RWPE2 (cell line): ENCODE measurements at regions not wholly inside any gene's neighbourhood (a gene's known extent, or its start where the extent isn't known, plus 50 kb on each side); places are given as distances from the start of the nearest gene placed in this dataset.

Experiments
- ATAC-seq: fragments of 200-7000 bp; cut with Tn5 transposase; 3 replicates; pipeline ENCODE4 v1.9.1; 2021; ENCODE audit warnings: low read depth
- DNase-seq: peaks from one replicate; pipeline ENCODE4 v3.0.0-alpha.2; 2020; ENCODE audit warnings: low spot score
- H3K27ac ChIP-seq: fragments of 450-650 bp; 2 replicates; pipeline ENCODE4 v1.5.1; 2017; ENCODE audit warnings: mild to moderate bottlenecking; ENCODE audit not compliant: poor library complexity, severe bottlenecking
- H3K27me3 ChIP-seq: fragments of 250-450 bp; sonication (Bioruptor Pico); 2 replicates; pipeline ENCODE4 v1.5.1; 2021; ENCODE audit warnings: mild to moderate bottlenecking, moderate library complexity; ENCODE audit not compliant: insufficient read depth, poor library complexity, severe bottlenecking
- H3K36me3 ChIP-seq: fragments of 250-450 bp; sonication (Bioruptor Pico); 2 replicates; pipeline ENCODE4 v1.5.1; 2020; ENCODE audit warnings: low read depth, mild to moderate bottlenecking, moderate library complexity
- H3K4me1 ChIP-seq: fragments of 250-450 bp; sonication (Bioruptor Pico); 2 replicates; pipeline ENCODE4 v1.5.1; 2021; ENCODE audit warnings: mild to moderate bottlenecking, moderate library complexity; ENCODE audit not compliant: insufficient read depth, poor library complexity, severe bottlenecking
- H3K4me3 ChIP-seq: fragments of 250-450 bp; sonication (Bioruptor Pico); 2 replicates; pipeline ENCODE4 v1.5.1; 2021; ENCODE audit warnings: mild to moderate bottlenecking, moderate library complexity; ENCODE audit not compliant: severe bottlenecking
- H3K9me3 ChIP-seq: fragments of 250-450 bp; sonication (Bioruptor Pico); 2 replicates; pipeline ENCODE4 v1.5.1; 2021; ENCODE audit warnings: mild to moderate bottlenecking, moderate library complexity; ENCODE audit not compliant: severe bottlenecking
- TF ChIP-seq, protein P1 (sequence below): fragments of 450-650 bp; IDR thresholded peaks from one replicate; pipeline ENCODE4 v1.5.1; 2017; ENCODE audit warnings: mild to moderate bottlenecking, moderate library complexity; ENCODE audit not compliant: poor library complexity, severe bottlenecking

DNA sequence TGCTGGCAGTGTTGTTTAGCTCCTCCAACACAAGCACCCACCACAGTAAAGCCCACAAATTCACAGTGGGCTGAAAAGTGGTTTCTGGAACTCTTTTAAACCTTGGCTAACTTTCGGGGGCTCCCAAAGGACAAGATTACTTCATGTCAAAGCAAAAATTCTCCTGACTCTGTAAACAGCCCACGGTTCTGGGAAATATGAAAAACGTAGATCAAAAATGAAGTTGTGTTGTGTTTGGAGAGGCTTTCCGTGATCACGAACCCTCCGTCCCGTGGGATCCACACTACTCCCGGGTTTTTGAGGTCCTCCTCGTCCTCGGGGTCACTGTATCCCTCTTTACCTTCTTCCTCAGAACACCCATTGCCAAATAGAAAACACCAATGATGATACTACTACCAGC lies 159.0 kb upstream of the RUNX1 start:
- Histone ChIP-seq H3K4me1 (peaks cover 16% of the 10 kb centered on the region), H3K9me3 (no peaks in the 10 kb centered on the region), H3K36me3 (no peaks in the 10 kb centered on the region), H3K27ac (no peak overlapping the region), H3K27me3 (no peaks in the 10 kb centered on the region), H3K4me3 (no peak overlapping the region)
- ATAC-seq (no peak), DNase-seq (no peak)
- TF ChIP-seq, protein P1, sequence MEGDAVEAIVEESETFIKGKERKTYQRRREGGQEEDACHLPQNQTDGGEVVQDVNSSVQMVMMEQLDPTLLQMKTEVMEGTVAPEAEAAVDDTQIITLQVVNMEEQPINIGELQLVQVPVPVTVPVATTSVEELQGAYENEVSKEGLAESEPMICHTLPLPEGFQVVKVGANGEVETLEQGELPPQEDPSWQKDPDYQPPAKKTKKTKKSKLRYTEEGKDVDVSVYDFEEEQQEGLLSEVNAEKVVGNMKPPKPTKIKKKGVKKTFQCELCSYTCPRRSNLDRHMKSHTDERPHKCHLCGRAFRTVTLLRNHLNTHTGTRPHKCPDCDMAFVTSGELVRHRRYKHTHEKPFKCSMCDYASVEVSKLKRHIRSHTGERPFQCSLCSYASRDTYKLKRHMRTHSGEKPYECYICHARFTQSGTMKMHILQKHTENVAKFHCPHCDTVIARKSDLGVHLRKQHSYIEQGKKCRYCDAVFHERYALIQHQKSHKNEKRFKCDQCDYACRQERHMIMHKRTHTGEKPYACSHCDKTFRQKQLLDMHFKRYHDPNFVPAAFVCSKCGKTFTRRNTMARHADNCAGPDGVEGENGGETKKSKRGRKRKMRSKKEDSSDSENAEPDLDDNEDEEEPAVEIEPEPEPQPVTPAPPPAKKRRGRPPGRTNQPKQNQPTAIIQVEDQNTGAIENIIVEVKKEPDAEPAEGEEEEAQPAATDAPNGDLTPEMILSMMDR: no peak

DNA sequence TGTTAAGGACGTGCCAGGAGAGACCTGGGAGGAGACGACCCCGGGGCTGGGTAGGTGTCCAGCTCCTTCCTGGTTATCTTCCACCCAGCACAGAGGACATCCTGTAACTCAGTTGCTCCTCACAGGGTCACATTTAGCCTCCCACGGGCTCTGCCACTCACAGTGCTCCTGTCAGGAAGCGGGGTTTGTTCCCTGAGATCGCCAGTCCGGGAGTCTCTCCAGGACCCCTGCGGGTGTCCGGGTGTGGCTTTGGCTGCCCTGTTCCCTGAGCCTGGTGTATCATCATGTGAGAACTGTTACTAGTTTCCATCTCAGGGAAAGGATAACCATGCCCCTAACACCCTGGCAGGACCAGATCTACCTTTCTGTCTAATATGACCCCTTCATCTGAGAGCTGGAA lies 158.2 kb upstream of the RUNX1 start:
- no peaks in the 10 kb centered on the region for H3K27me3 ChIP-seq
- no peak for DNase-seq
- no peak for ATAC-seq
- H3K4me1 ChIP-seq: peaks cover 9% of the 10 kb centered on the region
- H3K36me3 ChIP-seq: no peaks in the 10 kb centered on the region
- TF ChIP-seq, protein P1: no peak
- H3K27ac ChIP-seq: no peak overlapping the region
- no peaks in the 10 kb centered on the region for H3K9me3 ChIP-seq
- no peak overlapping the region for H3K4me3 ChIP-seq

DNA sequence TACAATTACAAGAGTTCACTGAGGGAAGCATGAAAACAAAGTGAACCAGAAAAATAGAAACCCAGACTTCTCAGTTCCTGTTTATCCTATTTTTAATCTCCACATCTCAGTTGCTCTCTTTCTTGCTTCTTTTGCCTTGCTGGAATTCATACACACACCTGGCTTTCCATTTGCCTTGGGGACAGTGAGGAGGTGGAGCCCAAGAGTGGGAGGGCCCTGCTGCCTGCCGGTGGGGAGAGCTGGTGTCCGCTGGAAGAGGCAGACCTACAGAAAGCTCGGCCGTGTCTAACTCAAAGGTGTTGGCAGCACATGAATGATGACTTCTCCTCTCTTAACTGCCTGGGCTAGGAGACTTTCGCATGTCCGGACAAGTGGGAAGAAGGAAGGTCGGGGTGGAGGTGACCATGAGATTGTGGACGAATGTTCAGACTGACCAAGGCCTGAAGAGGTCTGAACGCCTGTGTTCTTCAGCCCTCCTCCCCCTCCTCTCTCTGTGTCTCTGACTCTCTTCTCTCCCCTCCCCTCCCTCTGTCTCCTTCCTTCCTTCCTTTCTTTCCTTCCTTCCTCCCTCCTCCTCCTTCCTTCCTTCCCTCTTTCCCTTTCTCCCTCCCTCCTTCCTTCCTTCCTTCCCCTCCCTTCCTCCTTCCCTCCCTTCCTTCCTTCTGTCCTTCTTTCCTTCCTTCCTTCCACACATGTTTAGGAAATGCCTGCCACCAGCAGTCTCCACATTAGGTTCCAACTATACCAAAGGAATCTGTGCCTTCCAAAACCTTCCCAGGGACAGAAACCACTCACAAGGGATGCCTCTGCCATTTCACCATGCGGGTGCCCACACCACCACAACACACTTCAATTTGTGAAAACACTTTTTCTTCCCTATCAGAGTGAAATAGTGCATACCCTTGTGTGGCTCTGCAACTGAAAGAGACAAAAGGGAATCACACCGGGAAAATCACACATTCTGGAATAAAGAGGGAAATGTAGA lies 157.3 kb upstream of the RUNX1 start:
- ATAC-seq (peak; percentile 74), DNase-seq (no peak)
- peaks cover 9% of the 10 kb centered on the region for H3K4me1 ChIP-seq
- TF ChIP-seq, protein P1: no peak
- peak overlapping the region; percentile 15 for H3K27ac ChIP-seq
- no peak overlapping the region for H3K4me3 ChIP-seq
- H3K36me3 ChIP-seq: no peaks in the 10 kb centered on the region
- no peaks in the 10 kb centered on the region for H3K27me3 ChIP-seq
- no peaks in the 10 kb centered on the region for H3K9me3 ChIP-seq

DNA sequence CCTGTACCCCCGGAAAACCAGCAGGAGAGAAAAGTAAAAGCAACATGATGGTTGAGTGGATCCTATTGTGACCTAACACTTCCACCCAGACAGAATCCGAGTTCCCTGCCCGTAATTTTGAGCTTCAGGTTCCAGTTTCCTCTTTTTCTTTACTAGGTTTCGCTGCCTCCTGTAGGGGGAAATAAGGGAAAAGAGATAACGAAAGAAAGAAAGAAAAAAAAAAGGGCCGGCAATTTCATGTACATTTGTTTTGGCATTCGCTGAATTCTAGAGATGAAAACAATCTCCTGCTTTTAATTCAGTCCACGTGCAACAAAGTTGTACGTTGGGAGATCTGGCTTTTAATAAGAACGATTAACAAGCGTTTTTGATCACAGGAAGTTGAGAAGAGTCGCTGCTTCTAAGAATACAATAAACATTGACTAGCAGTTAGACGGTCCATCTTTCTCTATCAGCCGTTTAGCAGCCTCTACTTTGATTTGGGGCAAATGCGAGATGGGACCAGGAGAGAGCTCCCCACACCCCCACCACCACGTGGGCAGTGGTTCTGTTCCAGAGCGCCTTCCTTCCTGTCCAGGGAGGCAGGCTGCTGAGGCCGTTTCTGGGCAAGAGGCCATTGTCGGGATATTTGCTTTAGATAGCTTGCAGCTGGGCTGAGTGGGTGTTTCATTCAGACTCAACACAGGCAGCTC lies 155.9 kb upstream of the RUNX1 start:
- ATAC-seq: no peak
- DNase-seq: no peak

More for the DNA sequence above, 155.9 kb upstream of the RUNX1 start:
- H3K36me3 ChIP-seq: no peaks in the 10 kb centered on the region
- no peak overlapping the region for H3K27ac ChIP-seq
- no peak overlapping the region for H3K4me3 ChIP-seq
- no peaks in the 10 kb centered on the region for H3K27me3 ChIP-seq
- H3K9me3 ChIP-seq: no peaks in the 10 kb centered on the region
- TF ChIP-seq, protein P1: no peak
- H3K4me1 ChIP-seq: peaks cover 9% of the 10 kb centered on the region
